Midbrain (tissue), 1 donor: ENCODE measurements at regions not wholly inside any gene's neighbourhood (a gene's known extent, or its start where the extent isn't known, plus 50 kb on each side); places are given as distances from the start of the nearest gene placed in this dataset.

Source experiments
- DNase-seq: peaks from one replicate; lab custom pipeline; 2025; lab: John Stamatoyannopoulos, UW

DNA sequence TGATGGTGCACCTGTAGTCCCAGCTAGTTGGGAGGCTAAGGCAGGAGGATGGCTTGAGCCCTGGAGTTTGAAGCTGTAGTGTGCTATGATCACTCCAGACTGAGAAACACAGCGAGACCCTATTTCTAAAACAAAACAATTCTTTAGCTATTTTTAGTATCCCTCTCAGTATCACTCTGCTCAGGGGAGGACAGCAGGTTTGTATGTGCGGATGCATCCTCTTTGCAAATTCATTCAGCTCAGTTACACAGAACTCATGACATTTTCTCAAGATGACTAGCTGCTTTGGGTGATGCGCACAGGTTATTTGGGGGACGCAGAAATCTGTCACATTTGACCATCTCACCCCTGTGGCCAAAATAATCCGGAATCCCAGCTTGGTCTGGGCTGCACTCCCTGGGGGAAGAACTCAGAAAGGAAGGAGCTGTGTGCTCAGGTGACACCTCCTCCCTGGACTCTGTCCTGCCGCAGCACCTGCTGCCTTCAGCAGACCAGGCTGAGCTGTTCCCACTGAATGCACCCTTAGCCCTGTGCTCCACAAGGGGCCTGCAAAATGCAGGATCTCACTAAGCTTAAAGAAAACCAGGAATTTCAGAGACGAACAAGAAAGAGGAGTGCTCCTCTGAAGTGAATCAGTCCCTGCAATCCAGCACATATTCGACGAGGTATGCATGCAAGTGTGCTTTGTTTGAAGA is 89.5 kb upstream of the PGBD5 start:
- no peak for DNase-seq

GRCh38 chr1:230510496-230510895 is 84.4 kb upstream of the PGBD5 start:
- DNase-seq: no peak

DNA sequence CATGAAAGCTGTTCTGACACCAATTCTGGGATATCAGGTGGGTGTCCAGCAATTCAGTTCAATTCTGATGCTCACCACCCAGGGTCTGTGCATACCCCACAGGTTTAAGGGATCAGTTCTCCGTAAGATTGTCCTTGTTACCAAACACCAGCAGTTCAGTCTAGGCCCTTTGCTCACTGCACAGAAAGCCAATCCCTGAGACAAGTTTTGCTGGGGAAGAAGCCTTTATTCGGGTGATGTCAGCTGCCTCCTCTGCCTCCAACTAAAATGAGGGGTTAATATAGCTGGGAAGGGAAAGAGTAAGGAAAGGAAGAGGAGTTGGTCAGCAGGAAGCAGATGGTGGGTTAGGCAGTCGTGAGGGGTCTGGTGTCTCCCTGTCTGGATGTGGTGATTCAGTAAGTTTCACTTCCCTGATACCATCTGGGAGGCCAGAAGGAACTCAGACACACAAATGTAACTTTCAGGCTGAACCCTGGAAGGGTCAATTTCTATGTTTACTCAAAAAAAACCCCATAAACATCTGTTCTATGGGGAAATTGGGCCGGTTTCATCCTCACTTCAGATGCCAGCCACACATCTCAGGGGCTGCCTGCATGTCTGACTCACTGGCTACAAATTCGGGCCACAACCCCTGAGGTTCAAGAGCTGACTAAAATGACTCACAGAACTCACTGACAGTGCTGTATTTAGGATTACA is 83.3 kb upstream of the PGBD5 start:
- no peak for DNase-seq

- peak; percentile 57 for DNase-seq
Observed at GRCh38 chr1:230507666-230508402, 81.7 kb upstream of the PGBD5 start.

- no peak for DNase-seq
Observed at GRCh38 chr1:230507236-230507635, 81.1 kb upstream of the PGBD5 start.

DNA sequence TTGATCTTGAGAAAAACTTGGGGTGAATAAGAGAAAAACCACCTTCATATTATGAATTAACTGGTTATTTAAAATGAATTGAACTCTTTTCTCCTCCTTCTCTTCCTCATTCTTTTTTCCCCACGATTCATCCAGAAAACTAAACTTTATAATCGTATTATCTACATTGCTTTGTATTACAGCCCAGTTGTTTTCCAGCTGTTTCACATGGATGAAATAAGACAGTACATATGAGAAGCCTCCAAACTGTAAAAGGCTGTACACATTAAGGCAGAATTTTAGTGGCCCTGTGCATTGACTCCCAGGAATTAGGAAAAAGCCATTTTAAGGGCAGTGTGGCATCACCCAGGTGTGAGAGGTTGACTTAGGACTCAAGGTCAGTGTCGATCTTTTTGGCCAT is 80.3 kb upstream of the PGBD5 start:
- DNase-seq: no peak

DNA sequence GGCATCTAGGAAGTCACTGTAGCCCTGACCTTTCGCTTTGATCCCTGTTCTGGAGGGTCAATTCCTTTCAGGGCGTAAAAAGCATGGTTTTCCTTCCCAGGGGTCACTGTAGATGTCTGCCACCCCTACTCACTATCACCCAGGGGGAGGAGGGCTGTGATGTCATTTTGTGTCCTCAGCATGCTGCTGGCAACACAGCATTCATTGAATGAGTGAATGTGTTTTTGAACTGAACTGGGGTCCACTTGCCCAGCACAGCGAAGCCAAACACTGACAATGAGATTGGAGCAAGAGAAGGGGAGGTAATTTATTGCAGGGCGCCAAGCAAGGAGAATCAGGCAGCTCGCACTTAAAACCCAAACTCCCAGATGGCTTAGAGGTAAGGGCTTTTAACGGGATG is 78.2 kb upstream of the PGBD5 start:
- no peak for DNase-seq

DNA sequence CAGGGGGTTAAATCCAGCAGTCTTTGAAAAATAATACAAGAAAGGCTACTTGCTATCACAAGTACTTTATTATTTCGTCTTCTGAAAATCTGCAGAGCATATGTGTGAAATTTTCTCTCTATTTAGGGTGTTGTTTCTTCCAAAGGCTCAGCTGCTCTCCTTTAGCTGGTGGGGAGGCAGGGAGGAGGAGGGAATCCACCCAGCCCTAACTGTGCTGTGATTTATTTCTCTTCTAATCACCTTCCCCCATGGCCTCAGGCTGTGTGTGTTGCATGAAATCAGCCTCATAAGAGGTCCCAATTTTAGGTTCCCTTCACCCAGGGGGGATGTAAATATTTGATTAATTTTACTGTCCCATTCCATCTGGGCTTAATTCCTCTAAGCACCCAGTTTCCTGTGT is 77.6 kb upstream of the PGBD5 start:
- no peak for DNase-seq

DNA sequence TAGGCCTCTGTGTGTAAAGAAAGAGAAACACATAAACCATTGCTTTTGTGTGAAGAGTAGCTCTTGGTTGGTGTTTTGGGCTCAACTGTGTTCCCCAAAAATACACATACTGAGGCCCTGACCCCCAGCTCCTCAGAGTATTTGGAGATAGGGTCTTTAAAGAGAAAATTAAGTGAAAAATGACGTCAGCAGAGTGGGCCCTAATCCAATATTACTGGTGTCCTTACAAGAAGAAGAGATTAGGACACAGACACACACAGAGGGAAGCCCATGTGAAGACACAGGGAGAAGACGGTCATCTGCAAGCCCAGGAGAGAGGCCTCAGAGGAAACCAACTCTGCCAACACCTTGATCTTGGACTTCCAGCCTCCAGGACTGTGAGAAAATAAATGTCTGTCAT is 76.9 kb upstream of the PGBD5 start:
- no peak for DNase-seq

DNA sequence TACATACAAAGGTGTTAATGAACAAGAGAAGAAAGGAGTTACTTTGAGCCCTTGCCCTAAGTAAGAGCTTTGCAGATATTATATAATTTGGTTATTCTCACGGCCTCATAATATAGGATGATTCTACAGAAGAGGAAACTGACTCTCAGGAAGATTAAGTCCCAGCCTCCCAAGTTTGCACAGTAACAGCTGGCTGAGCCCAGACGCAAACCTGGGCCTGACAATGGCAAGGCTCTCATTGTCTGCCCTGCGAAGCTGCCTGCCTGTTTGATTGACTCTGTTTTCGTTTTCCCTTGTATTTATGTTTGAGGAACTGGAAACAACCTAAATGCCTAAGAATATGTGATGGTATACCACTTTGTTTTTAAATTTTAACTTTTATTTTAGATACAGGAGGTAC is 76.2 kb upstream of the PGBD5 start:
- DNase-seq: no peak

DNA sequence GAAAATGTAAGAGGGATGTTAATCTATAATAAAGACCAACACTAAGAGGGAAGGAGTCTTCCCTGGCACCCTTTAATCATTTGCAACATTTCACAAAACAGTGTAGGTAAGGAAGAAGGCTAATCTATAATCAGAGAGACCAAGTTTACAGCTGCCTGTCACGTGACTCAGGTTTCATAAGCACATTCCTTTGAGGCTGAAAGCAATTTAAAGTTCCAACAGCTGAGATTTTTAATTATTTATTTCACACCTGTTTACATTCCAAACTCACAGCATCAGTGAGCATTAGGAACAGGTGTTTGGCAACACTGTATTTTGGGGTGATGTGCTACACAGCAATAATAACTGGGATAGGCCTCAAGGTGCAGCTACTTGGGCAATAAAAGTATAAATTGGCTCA is 75.7 kb upstream of the PGBD5 start:
- no peak for DNase-seq

- no peak for DNase-seq
Observed at GRCh38 chr1:230501242-230501641, 75.1 kb upstream of the PGBD5 start.

GRCh38 chr1:230500063-230500462 is 73.9 kb upstream of the PGBD5 start:
- DNase-seq: no peak

GRCh38 chr1:230499496-230499895 is 73.4 kb upstream of the PGBD5 start:
- DNase-seq: no peak

DNA sequence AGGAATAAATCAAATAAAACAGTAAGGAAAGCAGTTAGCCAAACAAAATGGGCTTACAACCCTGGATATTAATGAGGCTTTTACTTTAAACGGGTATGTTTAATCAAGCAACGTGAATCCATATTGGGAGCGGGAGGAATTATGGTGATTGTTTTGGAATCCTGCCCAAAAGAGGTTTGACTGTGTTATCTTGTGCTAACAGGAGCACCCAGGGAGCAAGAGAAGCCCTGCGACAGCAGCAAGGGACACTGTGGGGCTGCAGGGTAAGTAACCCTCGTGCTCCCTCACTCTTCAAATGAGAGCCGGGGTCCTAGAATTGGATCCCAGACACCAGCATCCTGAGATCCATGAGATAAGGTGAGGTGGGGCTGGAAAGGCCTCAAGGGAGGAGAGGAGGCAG is 72.6 kb upstream of the PGBD5 start:
- no peak for DNase-seq

GRCh38 chr1:230496451-230496850 is 70.3 kb upstream of the PGBD5 start:
- no peak for DNase-seq

- DNase-seq: no peak
Observed at GRCh38 chr1:230495891-230496385, 69.8 kb upstream of the PGBD5 start.

- no peak for DNase-seq
Observed at GRCh38 chr1:230495076-230495475, 68.9 kb upstream of the PGBD5 start.

GRCh38 chr1:230494514-230494913 is 68.4 kb upstream of the PGBD5 start:
- no peak for DNase-seq

GRCh38 chr1:230494026-230494425 is 67.9 kb upstream of the PGBD5 start:
- no peak for DNase-seq

DNA sequence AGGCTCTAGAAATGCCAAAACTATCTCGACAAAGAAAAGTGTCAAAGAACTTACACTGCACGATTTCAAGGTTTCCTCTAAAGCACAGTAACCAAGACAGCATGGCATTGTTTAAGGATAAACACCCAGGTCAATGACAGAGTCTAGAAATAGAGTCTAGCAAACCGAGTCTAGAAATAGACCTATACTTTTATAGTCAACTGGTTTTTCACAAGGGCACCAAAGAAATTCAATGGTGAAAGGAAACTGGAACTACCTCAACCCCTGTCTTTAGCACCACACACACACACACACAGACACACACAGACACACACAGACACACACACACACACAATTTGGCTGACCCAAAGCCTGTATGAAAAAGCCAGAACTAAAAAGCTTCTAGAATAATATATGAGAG is 67.1 kb upstream of the PGBD5 start:
- no peak for DNase-seq

DNA sequence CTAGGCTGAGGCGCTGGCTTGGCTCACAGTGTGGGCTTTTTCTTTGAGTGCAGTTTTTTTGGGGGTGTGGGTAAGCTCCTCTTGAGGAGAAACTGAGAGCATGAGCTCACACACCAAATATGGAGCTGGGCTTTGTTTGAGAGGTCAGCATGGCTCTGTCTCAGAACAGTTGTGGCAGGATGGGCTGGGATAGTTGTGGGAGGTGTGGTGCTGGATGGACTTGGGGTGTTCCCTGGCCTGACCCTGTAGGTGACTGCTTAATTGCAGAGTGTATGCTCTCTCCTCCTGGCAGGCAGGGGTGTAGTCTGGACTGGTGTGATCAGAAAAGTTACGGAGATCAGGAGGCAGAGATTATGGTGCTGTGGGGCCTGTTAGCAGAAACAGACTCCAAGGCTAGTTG is 64.3 kb upstream of the PGBD5 start:
- no peak for DNase-seq
